HEK293 (cell line): ENCODE measurements at regions not wholly inside any gene's neighbourhood (a gene's known extent, or its start where the extent isn't known, plus 50 kb on each side); places are given as distances from the start of the nearest gene placed in this dataset.
"Not testable (repeated sequence)": the region's sequence is repeated elsewhere in the genome, so short reads cannot be mapped to it uniquely, and the experiment has no call there.

Source experiments
- RBAK ChIP-seq: fragments of 450-650 bp; formaldehyde crosslinking; IDR thresholded peaks from 2 replicates; pipeline ENCODE4 v1.5.1; 2016; ENCODE audit warnings: missing biosample characterization, missing genetic modification characterization
- ZBTB1 ChIP-seq: fragments of 450-650 bp; formaldehyde crosslinking; IDR thresholded peaks from 2 replicates; pipeline ENCODE4 v1.5.1; 2016; ENCODE audit warnings: missing biosample characterization, missing genetic modification characterization
- ZEB2 ChIP-seq: fragments of 450-650 bp; formaldehyde crosslinking; IDR thresholded peaks from 2 replicates; pipeline ENCODE4 v1.5.1; 2016; ENCODE audit warnings: missing biosample characterization, missing genetic modification characterization
- ZNF146 ChIP-seq: fragments of 450-650 bp; formaldehyde crosslinking; IDR thresholded peaks from 2 replicates; pipeline ENCODE4 v1.5.1; 2016; ENCODE audit warnings: missing biosample characterization, missing genetic modification characterization
- ZNF202 ChIP-seq: fragments of 450-650 bp; formaldehyde crosslinking; IDR thresholded peaks from 2 replicates; pipeline ENCODE4 v1.5.1; 2016; ENCODE audit warnings: missing biosample characterization, missing genetic modification characterization, borderline replicate concordance
- ZNF354C ChIP-seq: fragments of 450-650 bp; formaldehyde crosslinking; IDR thresholded peaks from 2 replicates; pipeline ENCODE4 v1.5.1; 2016; ENCODE audit warnings: missing biosample characterization, missing genetic modification characterization, low read depth, borderline replicate concordance
- ZNF776 ChIP-seq: fragments of 450-650 bp; formaldehyde crosslinking; IDR thresholded peaks from 2 replicates; pipeline ENCODE4 v1.5.0; 2017; ENCODE audit warnings: missing biosample characterization, missing genetic modification characterization, borderline replicate concordance
- TF ChIP-seq, protein P1 (sequence below): fragments of 450-650 bp; formaldehyde crosslinking; IDR thresholded peaks from 2 replicates; pipeline ENCODE4 v1.5.1; 2016; ENCODE audit warnings: missing biosample characterization, missing genetic modification characterization
- TF ChIP-seq, protein P2 (sequence below): fragments of 450-650 bp; formaldehyde crosslinking; IDR thresholded peaks from 2 replicates; pipeline ENCODE4 v1.5.1; 2016; ENCODE audit warnings: missing biosample characterization, missing genetic modification characterization
- TF ChIP-seq, protein P3 (sequence below): fragments of 450-650 bp; formaldehyde crosslinking; optimal IDR thresholded peaks from 2 replicates; pipeline ENCODE3; 2016; ENCODE audit warnings: missing biosample characterization, mild to moderate bottlenecking, missing genetic modification characterization
- TF ChIP-seq, protein P4 (sequence below): fragments of 450-650 bp; formaldehyde crosslinking; IDR thresholded peaks from 2 replicates; pipeline ENCODE4 v1.5.1; 2016; ENCODE audit warnings: missing biosample characterization, missing genetic modification characterization
- TF ChIP-seq, protein P5 (sequence below): fragments of 450-650 bp; formaldehyde crosslinking; IDR thresholded peaks from 2 replicates; pipeline ENCODE4 v1.5.1; 2016; ENCODE audit warnings: missing biosample characterization, missing genetic modification characterization
- TF ChIP-seq, protein P6 (sequence below): fragments of 450-650 bp; formaldehyde crosslinking; IDR thresholded peaks from 2 replicates; pipeline ENCODE4 v1.5.1; 2016; ENCODE audit warnings: missing biosample characterization, missing genetic modification characterization
- TF ChIP-seq, protein P7 (sequence below): fragments of 450-650 bp; formaldehyde crosslinking; IDR thresholded peaks from 2 replicates; pipeline ENCODE4 v1.5.1; 2016; ENCODE audit warnings: missing biosample characterization, missing genetic modification characterization, low read depth

DNA sequence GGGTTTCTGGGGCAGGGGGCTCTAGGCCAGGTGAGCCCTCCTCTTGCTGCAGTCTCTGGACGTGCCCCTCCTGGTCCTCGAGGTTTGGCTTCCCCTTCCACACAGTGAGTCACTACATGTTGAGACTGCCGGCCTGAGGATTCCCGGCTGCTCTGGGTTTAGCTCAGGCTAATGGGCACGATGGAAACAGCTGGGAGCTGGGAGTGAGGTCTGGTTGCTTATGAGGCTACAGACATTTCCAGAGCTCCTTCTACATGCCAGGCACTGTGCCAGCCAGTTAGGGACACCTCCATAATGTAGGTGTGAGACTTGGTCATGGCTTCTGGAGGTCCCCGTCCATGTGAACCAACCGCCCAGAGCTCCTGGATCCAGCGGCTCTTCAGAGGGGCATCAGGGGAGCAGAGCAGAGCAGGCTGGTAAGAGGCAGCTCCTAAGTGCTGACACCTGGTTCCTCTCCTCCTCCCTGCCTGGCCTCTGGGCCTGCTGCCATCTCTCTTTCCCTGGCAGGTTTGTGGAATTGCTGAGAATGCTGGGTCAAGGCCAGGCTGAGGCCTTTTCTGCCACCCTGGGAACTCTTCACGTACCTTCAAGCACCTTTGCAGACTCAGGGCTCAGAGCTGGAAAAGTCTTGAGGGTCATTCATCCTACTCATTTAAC is 83.1 kb downstream of the TRIM69 start:
- TF ChIP-seq, protein P1, sequence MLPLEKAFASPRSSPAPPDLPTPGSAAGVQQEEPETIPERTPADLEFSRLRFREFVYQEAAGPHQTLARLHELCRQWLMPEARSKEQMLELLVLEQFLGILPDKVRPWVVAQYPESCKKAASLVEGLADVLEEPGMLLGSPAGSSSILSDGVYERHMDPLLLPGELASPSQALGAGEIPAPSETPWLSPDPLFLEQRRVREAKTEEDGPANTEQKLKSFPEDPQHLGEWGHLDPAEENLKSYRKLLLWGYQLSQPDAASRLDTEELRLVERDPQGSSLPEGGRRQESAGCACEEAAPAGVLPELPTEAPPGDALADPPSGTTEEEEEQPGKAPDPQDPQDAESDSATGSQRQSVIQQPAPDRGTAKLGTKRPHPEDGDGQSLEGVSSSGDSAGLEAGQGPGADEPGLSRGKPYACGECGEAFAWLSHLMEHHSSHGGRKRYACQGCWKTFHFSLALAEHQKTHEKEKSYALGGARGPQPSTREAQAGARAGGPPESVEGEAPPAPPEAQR (tag by site-specific recombination) = not testable (repeated sequence)
- TF ChIP-seq, protein P2, sequence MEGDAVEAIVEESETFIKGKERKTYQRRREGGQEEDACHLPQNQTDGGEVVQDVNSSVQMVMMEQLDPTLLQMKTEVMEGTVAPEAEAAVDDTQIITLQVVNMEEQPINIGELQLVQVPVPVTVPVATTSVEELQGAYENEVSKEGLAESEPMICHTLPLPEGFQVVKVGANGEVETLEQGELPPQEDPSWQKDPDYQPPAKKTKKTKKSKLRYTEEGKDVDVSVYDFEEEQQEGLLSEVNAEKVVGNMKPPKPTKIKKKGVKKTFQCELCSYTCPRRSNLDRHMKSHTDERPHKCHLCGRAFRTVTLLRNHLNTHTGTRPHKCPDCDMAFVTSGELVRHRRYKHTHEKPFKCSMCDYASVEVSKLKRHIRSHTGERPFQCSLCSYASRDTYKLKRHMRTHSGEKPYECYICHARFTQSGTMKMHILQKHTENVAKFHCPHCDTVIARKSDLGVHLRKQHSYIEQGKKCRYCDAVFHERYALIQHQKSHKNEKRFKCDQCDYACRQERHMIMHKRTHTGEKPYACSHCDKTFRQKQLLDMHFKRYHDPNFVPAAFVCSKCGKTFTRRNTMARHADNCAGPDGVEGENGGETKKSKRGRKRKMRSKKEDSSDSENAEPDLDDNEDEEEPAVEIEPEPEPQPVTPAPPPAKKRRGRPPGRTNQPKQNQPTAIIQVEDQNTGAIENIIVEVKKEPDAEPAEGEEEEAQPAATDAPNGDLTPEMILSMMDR (tag by site-specific recombination) = not testable (repeated sequence)
- TF ChIP-seq, protein P3, sequence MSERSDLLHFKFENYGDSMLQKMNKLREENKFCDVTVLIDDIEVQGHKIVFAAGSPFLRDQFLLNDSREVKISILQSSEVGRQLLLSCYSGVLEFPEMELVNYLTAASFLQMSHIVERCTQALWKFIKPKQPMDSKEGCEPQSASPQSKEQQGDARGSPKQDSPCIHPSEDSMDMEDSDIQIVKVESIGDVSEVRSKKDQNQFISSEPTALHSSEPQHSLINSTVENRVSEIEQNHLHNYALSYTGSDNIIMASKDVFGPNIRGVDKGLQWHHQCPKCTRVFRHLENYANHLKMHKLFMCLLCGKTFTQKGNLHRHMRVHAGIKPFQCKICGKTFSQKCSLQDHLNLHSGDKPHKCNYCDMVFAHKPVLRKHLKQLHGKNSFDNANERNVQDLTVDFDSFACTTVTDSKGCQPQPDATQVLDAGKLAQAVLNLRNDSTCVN (tag by site-specific recombination) = not testable (repeated sequence)
- TF ChIP-seq, protein P4, sequence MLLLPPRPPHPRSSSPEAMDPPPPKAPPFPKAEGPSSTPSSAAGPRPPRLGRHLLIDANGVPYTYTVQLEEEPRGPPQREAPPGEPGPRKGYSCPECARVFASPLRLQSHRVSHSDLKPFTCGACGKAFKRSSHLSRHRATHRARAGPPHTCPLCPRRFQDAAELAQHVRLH (tag by site-specific recombination) = not testable (repeated sequence)
- TF ChIP-seq ZBTB1 (tag by site-specific recombination); ZNF354C (tag by site-specific recombination); RBAK (tag by site-specific recombination); ZNF776 (tag by site-specific recombination); ZNF202; ZNF146 (tag by site-specific recombination); ZEB2 (tag by site-specific recombination): not testable (repeated sequence)
- TF ChIP-seq, protein P5, sequence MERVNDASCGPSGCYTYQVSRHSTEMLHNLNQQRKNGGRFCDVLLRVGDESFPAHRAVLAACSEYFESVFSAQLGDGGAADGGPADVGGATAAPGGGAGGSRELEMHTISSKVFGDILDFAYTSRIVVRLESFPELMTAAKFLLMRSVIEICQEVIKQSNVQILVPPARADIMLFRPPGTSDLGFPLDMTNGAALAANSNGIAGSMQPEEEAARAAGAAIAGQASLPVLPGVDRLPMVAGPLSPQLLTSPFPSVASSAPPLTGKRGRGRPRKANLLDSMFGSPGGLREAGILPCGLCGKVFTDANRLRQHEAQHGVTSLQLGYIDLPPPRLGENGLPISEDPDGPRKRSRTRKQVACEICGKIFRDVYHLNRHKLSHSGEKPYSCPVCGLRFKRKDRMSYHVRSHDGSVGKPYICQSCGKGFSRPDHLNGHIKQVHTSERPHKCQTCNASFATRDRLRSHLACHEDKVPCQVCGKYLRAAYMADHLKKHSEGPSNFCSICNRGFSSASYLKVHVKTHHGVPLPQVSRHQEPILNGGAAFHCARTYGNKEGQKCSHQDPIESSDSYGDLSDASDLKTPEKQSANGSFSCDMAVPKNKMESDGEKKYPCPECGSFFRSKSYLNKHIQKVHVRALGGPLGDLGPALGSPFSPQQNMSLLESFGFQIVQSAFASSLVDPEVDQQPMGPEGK (tag by site-specific recombination) = not testable (repeated sequence)
- TF ChIP-seq, protein P6, sequence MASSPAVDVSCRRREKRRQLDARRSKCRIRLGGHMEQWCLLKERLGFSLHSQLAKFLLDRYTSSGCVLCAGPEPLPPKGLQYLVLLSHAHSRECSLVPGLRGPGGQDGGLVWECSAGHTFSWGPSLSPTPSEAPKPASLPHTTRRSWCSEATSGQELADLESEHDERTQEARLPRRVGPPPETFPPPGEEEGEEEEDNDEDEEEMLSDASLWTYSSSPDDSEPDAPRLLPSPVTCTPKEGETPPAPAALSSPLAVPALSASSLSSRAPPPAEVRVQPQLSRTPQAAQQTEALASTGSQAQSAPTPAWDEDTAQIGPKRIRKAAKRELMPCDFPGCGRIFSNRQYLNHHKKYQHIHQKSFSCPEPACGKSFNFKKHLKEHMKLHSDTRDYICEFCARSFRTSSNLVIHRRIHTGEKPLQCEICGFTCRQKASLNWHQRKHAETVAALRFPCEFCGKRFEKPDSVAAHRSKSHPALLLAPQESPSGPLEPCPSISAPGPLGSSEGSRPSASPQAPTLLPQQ (tag by site-specific recombination) = not testable (repeated sequence)
- TF ChIP-seq, protein P7, sequence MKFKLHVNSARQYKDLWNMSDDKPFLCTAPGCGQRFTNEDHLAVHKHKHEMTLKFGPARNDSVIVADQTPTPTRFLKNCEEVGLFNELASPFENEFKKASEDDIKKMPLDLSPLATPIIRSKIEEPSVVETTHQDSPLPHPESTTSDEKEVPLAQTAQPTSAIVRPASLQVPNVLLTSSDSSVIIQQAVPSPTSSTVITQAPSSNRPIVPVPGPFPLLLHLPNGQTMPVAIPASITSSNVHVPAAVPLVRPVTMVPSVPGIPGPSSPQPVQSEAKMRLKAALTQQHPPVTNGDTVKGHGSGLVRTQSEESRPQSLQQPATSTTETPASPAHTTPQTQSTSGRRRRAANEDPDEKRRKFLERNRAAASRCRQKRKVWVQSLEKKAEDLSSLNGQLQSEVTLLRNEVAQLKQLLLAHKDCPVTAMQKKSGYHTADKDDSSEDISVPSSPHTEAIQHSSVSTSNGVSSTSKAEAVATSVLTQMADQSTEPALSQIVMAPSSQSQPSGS (tag by site-specific recombination) = not testable (repeated sequence)
